GM12878 (cell line): ENCODE measurements at regions not wholly inside any gene's neighbourhood (a gene's known extent, or its start where the extent isn't known, plus 50 kb on each side); places are given as distances from the start of the nearest gene placed in this dataset.

ENCODE experiments used
- ATAC-seq: fragments of 200-7000 bp; cut with Tn5 transposase; 3 replicates; pipeline ENCODE4 v1.9.1; 2020; ENCODE audit warnings: mild to moderate bottlenecking, moderate library complexity
- BruUV-seq: library from RNA; stranded (reverse); fragments of 400-500 nt; replicated peaks from 2 replicates; lab custom pipeline; 2021; lab: Mats Ljungman, UMichigan
- CTCF ChIA-PET: fragments of 300-600 bp; sonication (Branson Sonifier 250); formaldehyde crosslinking; extraction: SDS; loops from one replicate; lab custom pipeline; 2021; ENCODE audit warnings: inconsistent platforms; lab: Yijun Ruan, JAX
- POLR2A ChIA-PET: fragments of 350-600 bp; formaldehyde crosslinking; extraction: SDS; loops from one replicate; lab custom pipeline; 2021; ENCODE audit warnings: inconsistent platforms; lab: Charles Lee
- RAD21 ChIA-PET: fragments of 300-600 bp; sonication (Branson Sonifier 250); formaldehyde crosslinking; loops from one replicate; lab custom pipeline; 2023; ENCODE audit warnings: antibody characterized with exemption; ENCODE audit not compliant: unreplicated experiment; lab: Charles Lee
- SMC1A ChIA-PET: fragments of 300-600 bp; sonication (Branson Sonifier 250); formaldehyde crosslinking; loops from one replicate; lab custom pipeline; 2023; ENCODE audit not compliant: unreplicated experiment, uncharacterized antibody; lab: Charles Lee
- DNase-seq: peaks from one replicate; pipeline ENCODE4 v3.0.0-alpha.2; 2011; ENCODE audit warnings: low read depth, low spot score
- FAIRE-seq: peaks from 3 replicates; lab custom pipeline; 2011; peaks lifted over from hg19 to GRCh38; lab: Jason Lieb, UNC
- H2AFZ ChIP-seq: 2 replicates; pipeline ENCODE4 v1.6.0; 2011; ENCODE audit warnings: low read depth, low read length, control low read depth; ENCODE audit not compliant: control insufficient read depth
- H3K27ac ChIP-seq: 2 replicates; pipeline ENCODE4 v1.5.1; 2011; ENCODE audit warnings: control low read depth; ENCODE audit not compliant: control insufficient read depth, insufficient read depth
- H3K27me3 ChIP-seq, 2 experiments: replicated peaks in 1 of 2; 2 replicates each; pipeline versions ENCODE4 v1.6.0 to v1.6.1; 2011; ENCODE audit warnings: low read length in 1 of 2; ENCODE audit not compliant: control insufficient read depth in 2 of 2, insufficient read depth in 2 of 2
- H3K36me3 ChIP-seq, 2 experiments: 2 replicates each; pipeline ENCODE4 v1.5.1; 2011; ENCODE audit warnings: low read length in 1 of 2; ENCODE audit not compliant: control insufficient read depth in 2 of 2, insufficient read depth in 2 of 2
- H3K4me1 ChIP-seq: 2 replicates; pipeline ENCODE4 v1.6.1; 2011; ENCODE audit warnings: mild to moderate bottlenecking, low read length, moderate library complexity, mixed read lengths; ENCODE audit not compliant: control insufficient read depth, insufficient read depth
- H3K4me2 ChIP-seq: 2 replicates; pipeline ENCODE4 v1.6.0; 2011; ENCODE audit warnings: control low read depth; ENCODE audit not compliant: control insufficient read depth, insufficient read depth
- H3K4me3 ChIP-seq: fragments of 200-600 bp; sonication (generic); 2 replicates; pipeline ENCODE4 v1.5.1; 2016
- H3K79me2 ChIP-seq: 2 replicates; pipeline ENCODE4 v1.6.0; 2011; ENCODE audit warnings: low read length; ENCODE audit not compliant: control insufficient read depth, insufficient read depth
- H3K9ac ChIP-seq: 2 replicates; pipeline ENCODE4 v1.8.0; 2011; ENCODE audit warnings: low read length, control low read depth, mixed read lengths; ENCODE audit not compliant: control insufficient read depth, insufficient read depth
- H3K9me3 ChIP-seq: replicated peaks from 3 replicates; pipeline ENCODE4 v1.5.1; 2011; ENCODE audit warnings: mild to moderate bottlenecking, low read length; ENCODE audit not compliant: control insufficient read depth, insufficient read depth
- H4K20me1 ChIP-seq: 2 replicates; pipeline ENCODE4 v1.6.0; 2011; ENCODE audit not compliant: control insufficient read depth, insufficient read depth
- ATF7 ChIP-seq: fragments of 450-650 bp; IDR thresholded peaks from 2 replicates; pipeline ENCODE4 v1.6.1; 2016; ENCODE audit warnings: low read depth, mild to moderate bottlenecking
- CREB1 ChIP-seq: IDR thresholded peaks from 2 replicates; pipeline ENCODE4 v1.6.1; 2012; ENCODE audit warnings: low read depth, mild to moderate bottlenecking, inconsistent platforms
- E2F4 ChIP-seq: IDR thresholded peaks from 2 replicates; pipeline ENCODE4 v1.6.1; 2012; ENCODE audit warnings: low read depth, low read length, improper control_type of control experiment
- EP300 ChIP-seq, 2 experiments: fragments of 150-350 bp in 1 of 2; IDR thresholded peaks; 2 replicates each; pipeline ENCODE4 v1.6.1; 2011 to 2012; ENCODE audit warnings: low read depth in 2 of 2, low read length in 2 of 2, borderline replicate concordance in 1 of 2, improper control_type of control experiment in 1 of 2, inconsistent platforms in 1 of 2; ENCODE audit not compliant: control insufficient read depth in 1 of 2
- NBN ChIP-seq: fragments of 450-650 bp; IDR thresholded peaks from 2 replicates; pipeline ENCODE4 v1.6.1; 2016
- NFYB ChIP-seq: IDR thresholded peaks from 2 replicates; pipeline ENCODE4 v1.6.1; 2011; ENCODE audit warnings: low read depth, mild to moderate bottlenecking, low read length, improper control_type of control experiment, moderate library complexity; ENCODE audit not compliant: insufficient read depth
- NR2F1 ChIP-seq: fragments of 450-650 bp; conservative IDR thresholded peaks from 2 replicates; pipeline ENCODE4 v1.6.1; 2017; ENCODE audit warnings: mild to moderate bottlenecking
- PBX3 ChIP-seq: IDR thresholded peaks from 2 replicates; pipeline ENCODE4 v1.6.1; 2011; ENCODE audit warnings: mild to moderate bottlenecking, low read depth, low read length, moderate library complexity; ENCODE audit not compliant: insufficient replicate concordance
- RB1 ChIP-seq: fragments of 450-650 bp; formaldehyde crosslinking; IDR thresholded peaks from 2 replicates; pipeline ENCODE4 v1.6.1; 2017; ENCODE audit warnings: mild to moderate bottlenecking, borderline replicate concordance
- SIN3A ChIP-seq: IDR thresholded peaks from 2 replicates; pipeline ENCODE4 v1.6.1; 2012; ENCODE audit warnings: low read depth, low read length, improper control_type of control experiment
- SP1 ChIP-seq: IDR thresholded peaks from one replicate; pipeline ENCODE4 v1.6.1; 2011; ENCODE audit warnings: low read depth, low read length
- STAT1 ChIP-seq: fragments of 450-650 bp; conservative IDR thresholded peaks from 2 replicates; pipeline ENCODE4 v1.6.1; 2014; ENCODE audit warnings: antibody characterized with exemption, mild to moderate bottlenecking
- WRNIP1 ChIP-seq: IDR thresholded peaks from 2 replicates; pipeline ENCODE4 v1.6.1; 2011; ENCODE audit warnings: low read depth, low read length, improper control_type of control experiment, borderline replicate concordance
- YBX1 ChIP-seq: fragments of 450-650 bp; IDR thresholded peaks from 2 replicates; pipeline ENCODE4 v1.6.1; 2016; ENCODE audit warnings: antibody characterized with exemption
- ZNF217 ChIP-seq: fragments of 450-650 bp; IDR thresholded peaks from 2 replicates; pipeline ENCODE4 v1.6.1; 2017; ENCODE audit warnings: antibody characterized with exemption, mild to moderate bottlenecking
- WGBS: methylation state at CpG from one replicate; pipeline ENCODE4 v1.1.6; 2016; ENCODE audit warnings: low lambda C conversion rate; ENCODE audit not compliant: insufficient replicate concordance, insufficient coverage; ENCODE audit errors: missing lambda C conversion rate; 5-methylcytosine and 5-hydroxymethylcytosine counted together
- in situ Hi-C: fragments of 300-500 bp; cut with MboI; formaldehyde crosslinking; loops from 9 replicates; pipeline ENCODE4 v1.14.3; 2018; ENCODE audit warnings: mixed read lengths
- intact Hi-C: fragments of 100-400 bp; cut with micrococcal nuclease; formaldehyde crosslinking; loops from one replicate; pipeline ENCODE4 v1.14.2; 2022; ENCODE audit not compliant: unreplicated experiment
- TF ChIP-seq, protein P1 (sequence below): fragments of 450-650 bp; IDR thresholded peaks from 2 replicates; pipeline ENCODE4 v1.6.1; 2016; ENCODE audit warnings: mild to moderate bottlenecking

- no peak overlapping the region for H3K4me3 ChIP-seq
- ChIA-PET SMC1A (no interaction called here), CTCF (no interaction called here), POLR2A (no interaction called here), RAD21 (no interaction called here)
- DNase-seq (no peak), FAIRE-seq (no peak), ATAC-seq (no peak)
- no peak overlapping the region for H3K27ac ChIP-seq
- intact Hi-C loops (no loop called here), in situ Hi-C loops (no loop called here)
- no peaks in the 10 kb centered on the region for H3K36me3 ChIP-seq
- no peaks in the 10 kb centered on the region for H3K79me2 ChIP-seq
- BruUV-seq = no TSS peak
- H2AFZ ChIP-seq = no peak overlapping the region
- H3K4me2 ChIP-seq = no peak overlapping the region
- H4K20me1 ChIP-seq = no peaks in the 10 kb centered on the region
- H3K9ac ChIP-seq = no peak overlapping the region
- H3K9me3 ChIP-seq = no peaks in the 10 kb centered on the region
- peaks cover 13% of the 10 kb centered on the region for H3K4me1 ChIP-seq
- no peaks in the 10 kb centered on the region for H3K27me3 ChIP-seq
- WGBS = 80% methylated on average over 2 of the region's 2 CpGs
- no peak for TF ChIP-seq NR2F1
- TF ChIP-seq NFYB = no peak
- TF ChIP-seq YBX1 = no peak
- TF ChIP-seq STAT1 = no peak
- TF ChIP-seq, protein P1, sequence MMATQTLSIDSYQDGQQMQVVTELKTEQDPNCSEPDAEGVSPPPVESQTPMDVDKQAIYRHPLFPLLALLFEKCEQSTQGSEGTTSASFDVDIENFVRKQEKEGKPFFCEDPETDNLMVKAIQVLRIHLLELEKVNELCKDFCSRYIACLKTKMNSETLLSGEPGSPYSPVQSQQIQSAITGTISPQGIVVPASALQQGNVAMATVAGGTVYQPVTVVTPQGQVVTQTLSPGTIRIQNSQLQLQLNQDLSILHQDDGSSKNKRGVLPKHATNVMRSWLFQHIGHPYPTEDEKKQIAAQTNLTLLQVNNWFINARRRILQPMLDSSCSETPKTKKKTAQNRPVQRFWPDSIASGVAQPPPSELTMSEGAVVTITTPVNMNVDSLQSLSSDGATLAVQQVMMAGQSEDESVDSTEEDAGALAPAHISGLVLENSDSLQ = no peak
- no peak for TF ChIP-seq SP1
- TF ChIP-seq PBX3 = no peak
- TF ChIP-seq E2F4 = no peak
- no peak for TF ChIP-seq CREB1
- no peak for TF ChIP-seq SIN3A
- TF ChIP-seq RB1 = no peak
- no peak for TF ChIP-seq ATF7
- no peak for TF ChIP-seq ZNF217
- TF ChIP-seq WRNIP1 = no peak
- no peak for TF ChIP-seq EP300 (IDR thresholded peaks at IDR 0.05; ENCODE audit: borderline replicate concordance in 1 of 2, control insufficient read depth in 1 of 2, low read depth in 2 of 2, low read length in 2 of 2)
- no peak for TF ChIP-seq NBN
Measured at GRCh38 chr15:39407116-39407515, 173.8 kb upstream of the THBS1 start.
